ENCODE measurements at regions not wholly inside any gene's neighbourhood (a gene's known extent, or its start where the extent isn't known, plus 50 kb on each side); places are given as distances from the start of the nearest gene placed in this dataset.
"Not testable (repeated sequence)": the region's sequence is repeated elsewhere in the genome, so short reads cannot be mapped to it uniquely, and the experiment has no call there.

DNA sequence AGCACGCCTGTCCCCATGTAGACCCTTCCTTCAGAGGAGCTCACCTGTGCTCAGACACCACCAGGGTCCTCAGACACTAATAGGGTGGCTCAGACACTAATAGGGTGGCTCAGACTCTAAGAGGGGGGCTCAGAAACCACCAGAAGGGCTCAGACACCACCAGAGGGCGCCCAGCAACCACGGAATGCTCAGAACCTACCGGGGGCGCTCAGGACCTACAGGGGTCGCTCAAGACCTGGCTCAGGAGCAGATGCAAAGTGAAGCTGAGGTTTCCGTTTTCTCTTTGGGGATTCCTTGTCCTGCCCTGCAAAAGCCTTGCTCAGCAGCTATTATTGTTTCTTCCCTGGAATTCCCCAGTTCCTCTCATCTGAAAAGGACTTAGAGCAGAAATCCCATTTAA, 67.8 kb downstream of the OR4M2 start:
- TF ChIP-seq, protein P1, sequence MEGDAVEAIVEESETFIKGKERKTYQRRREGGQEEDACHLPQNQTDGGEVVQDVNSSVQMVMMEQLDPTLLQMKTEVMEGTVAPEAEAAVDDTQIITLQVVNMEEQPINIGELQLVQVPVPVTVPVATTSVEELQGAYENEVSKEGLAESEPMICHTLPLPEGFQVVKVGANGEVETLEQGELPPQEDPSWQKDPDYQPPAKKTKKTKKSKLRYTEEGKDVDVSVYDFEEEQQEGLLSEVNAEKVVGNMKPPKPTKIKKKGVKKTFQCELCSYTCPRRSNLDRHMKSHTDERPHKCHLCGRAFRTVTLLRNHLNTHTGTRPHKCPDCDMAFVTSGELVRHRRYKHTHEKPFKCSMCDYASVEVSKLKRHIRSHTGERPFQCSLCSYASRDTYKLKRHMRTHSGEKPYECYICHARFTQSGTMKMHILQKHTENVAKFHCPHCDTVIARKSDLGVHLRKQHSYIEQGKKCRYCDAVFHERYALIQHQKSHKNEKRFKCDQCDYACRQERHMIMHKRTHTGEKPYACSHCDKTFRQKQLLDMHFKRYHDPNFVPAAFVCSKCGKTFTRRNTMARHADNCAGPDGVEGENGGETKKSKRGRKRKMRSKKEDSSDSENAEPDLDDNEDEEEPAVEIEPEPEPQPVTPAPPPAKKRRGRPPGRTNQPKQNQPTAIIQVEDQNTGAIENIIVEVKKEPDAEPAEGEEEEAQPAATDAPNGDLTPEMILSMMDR (IDR thresholded peaks at IDR 0.05; ENCODE audit: low read depth, low read length), result not testable (repeated sequence)
- TF ChIP-seq EZH2phosphoT487 (IDR thresholded peaks at IDR 0.05; ENCODE audit: low read depth), result not testable (repeated sequence)

Measured in OCI-LY3 (cell line).